Vagina (tissue), 2 donors: ENCODE measurements at regions not wholly inside any gene's neighbourhood (a gene's known extent, or its start where the extent isn't known, plus 50 kb on each side); places are given as distances from the start of the nearest gene placed in this dataset.

Experiments
- CTCF ChIP-seq, 3 experiments: fragments of 450-650 bp in 2 of 3; fragments of 200-600 bp in 1 of 3; sonication (generic) in 1 of 3; IDR thresholded peaks; one replicate each; pipeline ENCODE4 v1.5.1; 2017 to 2019; ENCODE audit warnings: antibody characterized with exemption in 3 of 3, mild to moderate bottlenecking in 2 of 3, moderate library complexity in 2 of 3
- POLR2A ChIP-seq, 2 donors: fragments of 450-650 bp; IDR thresholded peaks; one replicate each; pipeline ENCODE4 v1.6.1; 2017; ENCODE audit warnings: antibody characterized with exemption in 2 of 2, mild to moderate bottlenecking in 2 of 2, moderate library complexity in 2 of 2
- POLR2AphosphoS5 ChIP-seq, 2 donors: sonication (generic); formaldehyde crosslinking; IDR thresholded peaks; one replicate each; pipeline ENCODE4 v1.9.0; 2017; ENCODE audit warnings: antibody characterized with exemption in 2 of 2, mild to moderate bottlenecking in 2 of 2, low read depth in 1 of 2; ENCODE audit not compliant: insufficient read depth in 1 of 2

GRCh38 chr4:160021870-160022269 lies 919.0 kb downstream of the RAPGEF2 start:
- TF ChIP-seq CTCF (IDR thresholded peaks at IDR 0.05) (no peak), POLR2A (IDR thresholded peaks at IDR 0.05) (no peak), POLR2AphosphoS5 (IDR thresholded peaks at IDR 0.05; ENCODE audit: insufficient read depth in 1 of 2, low read depth in 1 of 2) (no peak)
